22Rv1 (cell line): ENCODE measurements at regions not wholly inside any gene's neighbourhood (a gene's known extent, or its start where the extent isn't known, plus 50 kb on each side); places are given as distances from the start of the nearest gene placed in this dataset.

Source experiments
- ZFX ChIP-seq: fragments of 450-650 bp; IDR thresholded peaks from 2 replicates; pipeline ENCODE4 v1.6.1; 2017; ENCODE audit warnings: antibody characterized with exemption, borderline replicate concordance
- TF ChIP-seq, protein P1 (sequence below): fragments of 450-650 bp; IDR thresholded peaks from 2 replicates; pipeline ENCODE4 v1.5.1; 2017; ENCODE audit warnings: mild to moderate bottlenecking

DNA sequence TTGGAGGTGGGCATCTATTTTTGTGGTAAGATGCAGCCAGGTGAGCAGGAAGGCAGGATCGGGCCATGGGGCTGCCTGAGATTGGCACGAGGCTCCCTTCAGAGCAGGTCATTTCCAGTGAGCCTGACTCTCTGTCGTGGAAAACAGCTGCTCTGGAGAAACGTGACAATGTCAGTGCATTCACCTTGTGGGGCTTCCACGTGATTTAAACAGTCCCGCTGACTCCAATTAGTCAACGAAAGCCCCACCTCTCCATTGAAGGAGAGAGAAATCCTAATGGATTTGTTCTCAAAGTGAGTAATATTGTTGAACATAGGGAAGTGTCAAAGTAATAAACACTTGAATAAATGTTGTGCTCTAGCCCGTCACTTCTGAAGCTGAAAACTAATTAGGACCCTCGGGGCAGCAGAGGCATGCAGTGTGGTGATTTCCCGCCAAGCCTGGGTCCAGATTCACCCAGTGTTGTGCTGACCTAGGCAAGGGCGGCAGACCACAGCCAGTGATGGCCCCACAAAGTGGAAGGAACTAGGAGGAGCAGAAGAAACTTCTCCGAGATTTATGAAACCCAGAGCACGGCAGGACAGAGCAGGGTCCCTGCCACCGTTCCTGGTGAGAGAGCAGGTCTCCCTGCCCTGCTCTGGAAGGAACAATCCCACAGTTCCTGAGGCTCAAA lies 172.5 kb upstream of the C1orf174 start:
- TF ChIP-seq, protein P1, sequence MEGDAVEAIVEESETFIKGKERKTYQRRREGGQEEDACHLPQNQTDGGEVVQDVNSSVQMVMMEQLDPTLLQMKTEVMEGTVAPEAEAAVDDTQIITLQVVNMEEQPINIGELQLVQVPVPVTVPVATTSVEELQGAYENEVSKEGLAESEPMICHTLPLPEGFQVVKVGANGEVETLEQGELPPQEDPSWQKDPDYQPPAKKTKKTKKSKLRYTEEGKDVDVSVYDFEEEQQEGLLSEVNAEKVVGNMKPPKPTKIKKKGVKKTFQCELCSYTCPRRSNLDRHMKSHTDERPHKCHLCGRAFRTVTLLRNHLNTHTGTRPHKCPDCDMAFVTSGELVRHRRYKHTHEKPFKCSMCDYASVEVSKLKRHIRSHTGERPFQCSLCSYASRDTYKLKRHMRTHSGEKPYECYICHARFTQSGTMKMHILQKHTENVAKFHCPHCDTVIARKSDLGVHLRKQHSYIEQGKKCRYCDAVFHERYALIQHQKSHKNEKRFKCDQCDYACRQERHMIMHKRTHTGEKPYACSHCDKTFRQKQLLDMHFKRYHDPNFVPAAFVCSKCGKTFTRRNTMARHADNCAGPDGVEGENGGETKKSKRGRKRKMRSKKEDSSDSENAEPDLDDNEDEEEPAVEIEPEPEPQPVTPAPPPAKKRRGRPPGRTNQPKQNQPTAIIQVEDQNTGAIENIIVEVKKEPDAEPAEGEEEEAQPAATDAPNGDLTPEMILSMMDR, result no peak
- TF ChIP-seq ZFX, result no peak
